ENCODE measurements at regions not wholly inside any gene's neighbourhood (a gene's known extent, or its start where the extent isn't known, plus 50 kb on each side); places are given as distances from the start of the nearest gene placed in this dataset.

DNA sequence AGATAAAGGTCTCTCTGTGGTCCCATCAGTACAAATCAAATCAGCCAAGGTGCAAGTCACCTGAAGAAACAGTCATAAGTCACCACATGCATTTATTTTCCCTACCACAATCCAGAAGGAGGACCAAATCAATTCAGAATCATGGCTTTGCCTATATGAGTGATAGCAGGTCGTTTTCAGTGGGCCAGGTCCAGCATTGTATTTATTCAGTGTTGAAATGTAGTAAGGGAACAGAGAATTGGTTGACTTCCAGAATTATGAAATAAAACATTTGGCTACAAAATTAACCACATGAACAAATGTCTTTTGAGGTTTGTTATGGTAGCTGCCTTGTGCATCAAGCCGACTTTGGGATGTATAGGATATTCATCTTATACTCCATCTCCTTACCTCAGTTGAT lies 88.4 kb downstream of the POLR1F start:
- TF ChIP-seq, protein P1, sequence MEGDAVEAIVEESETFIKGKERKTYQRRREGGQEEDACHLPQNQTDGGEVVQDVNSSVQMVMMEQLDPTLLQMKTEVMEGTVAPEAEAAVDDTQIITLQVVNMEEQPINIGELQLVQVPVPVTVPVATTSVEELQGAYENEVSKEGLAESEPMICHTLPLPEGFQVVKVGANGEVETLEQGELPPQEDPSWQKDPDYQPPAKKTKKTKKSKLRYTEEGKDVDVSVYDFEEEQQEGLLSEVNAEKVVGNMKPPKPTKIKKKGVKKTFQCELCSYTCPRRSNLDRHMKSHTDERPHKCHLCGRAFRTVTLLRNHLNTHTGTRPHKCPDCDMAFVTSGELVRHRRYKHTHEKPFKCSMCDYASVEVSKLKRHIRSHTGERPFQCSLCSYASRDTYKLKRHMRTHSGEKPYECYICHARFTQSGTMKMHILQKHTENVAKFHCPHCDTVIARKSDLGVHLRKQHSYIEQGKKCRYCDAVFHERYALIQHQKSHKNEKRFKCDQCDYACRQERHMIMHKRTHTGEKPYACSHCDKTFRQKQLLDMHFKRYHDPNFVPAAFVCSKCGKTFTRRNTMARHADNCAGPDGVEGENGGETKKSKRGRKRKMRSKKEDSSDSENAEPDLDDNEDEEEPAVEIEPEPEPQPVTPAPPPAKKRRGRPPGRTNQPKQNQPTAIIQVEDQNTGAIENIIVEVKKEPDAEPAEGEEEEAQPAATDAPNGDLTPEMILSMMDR (IDR thresholded peaks at IDR 0.05; ENCODE audit: insufficient read depth, low read depth, low read length), result no peak
- TF ChIP-seq EZH2 (IDR thresholded peaks at IDR 0.05; ENCODE audit: insufficient read depth, low read length), result no peak
